MM.1S (cell line): ENCODE measurements at regions not wholly inside any gene's neighbourhood (a gene's known extent, or its start where the extent isn't known, plus 50 kb on each side); places are given as distances from the start of the nearest gene placed in this dataset.

ENCODE experiments used
- CTCF ChIP-seq: fragments of 300-600 bp; sonication (generic); IDR thresholded peaks from 2 replicates; pipeline ENCODE4 v1.5.1; 2016; ENCODE audit warnings: antibody characterized with exemption, low read length, mixed read lengths
- EZH2 ChIP-seq: fragments of 300-600 bp; sonication (generic); optimal IDR thresholded peaks from 2 replicates; pipeline ENCODE3; 2017; ENCODE audit warnings: low read depth, mild to moderate bottlenecking, antibody characterized with exemption, low read length, mixed read lengths
- EZH2phosphoT487 ChIP-seq: fragments of 300-600 bp; sonication (generic); IDR thresholded peaks from 2 replicates; pipeline ENCODE4 v1.6.1; 2018; ENCODE audit warnings: antibody characterized with exemption, low read length

- TF ChIP-seq EZH2, result no peak
- TF ChIP-seq CTCF, result no peak
- no peak for TF ChIP-seq EZH2phosphoT487
Measured at GRCh38 chr2:220226546-220226945, 599.1 kb downstream of the SLC4A3 start.
